Muscle of leg (tissue), 3 donors: ENCODE measurements at regions not wholly inside any gene's neighbourhood (a gene's known extent, or its start where the extent isn't known, plus 50 kb on each side); places are given as distances from the start of the nearest gene placed in this dataset.

Experiments used
- DNase-seq: peaks from one replicate; pipeline ENCODE4 v3.0.0; 2013
- H3K27ac ChIP-seq: one replicate; pipeline ENCODE4 v1.5.1; 2013; ENCODE audit warnings: mild to moderate bottlenecking, low read length, control low read depth
- H3K27me3 ChIP-seq: one replicate; pipeline ENCODE4 v1.6.1; 2013; ENCODE audit warnings: low read length; ENCODE audit not compliant: control insufficient read depth, insufficient read depth
- H3K36me3 ChIP-seq: one replicate; pipeline ENCODE4 v1.6.1; 2013; ENCODE audit warnings: low read length; ENCODE audit not compliant: control insufficient read depth, insufficient read depth
- H3K4me1 ChIP-seq: one replicate; pipeline ENCODE4 v1.6.1; 2013; ENCODE audit warnings: low read length; ENCODE audit not compliant: control insufficient read depth, insufficient read depth
- H3K4me3 ChIP-seq: one replicate; pipeline ENCODE4 v1.5.1; 2013; ENCODE audit warnings: low read length, control low read depth
- H3K9me3 ChIP-seq: replicated peaks from 2 replicates; pipeline ENCODE4 v1.6.1; 2013; ENCODE audit warnings: low read depth, low read length; ENCODE audit not compliant: control insufficient read depth
- WGBS: methylation state at CpG from one replicate; pipeline ENCODE4 v1.1.5; 2013; ENCODE audit warnings: missing lambda C conversion rate; ENCODE audit not compliant: insufficient coverage; 5-methylcytosine and 5-hydroxymethylcytosine counted together

DNA sequence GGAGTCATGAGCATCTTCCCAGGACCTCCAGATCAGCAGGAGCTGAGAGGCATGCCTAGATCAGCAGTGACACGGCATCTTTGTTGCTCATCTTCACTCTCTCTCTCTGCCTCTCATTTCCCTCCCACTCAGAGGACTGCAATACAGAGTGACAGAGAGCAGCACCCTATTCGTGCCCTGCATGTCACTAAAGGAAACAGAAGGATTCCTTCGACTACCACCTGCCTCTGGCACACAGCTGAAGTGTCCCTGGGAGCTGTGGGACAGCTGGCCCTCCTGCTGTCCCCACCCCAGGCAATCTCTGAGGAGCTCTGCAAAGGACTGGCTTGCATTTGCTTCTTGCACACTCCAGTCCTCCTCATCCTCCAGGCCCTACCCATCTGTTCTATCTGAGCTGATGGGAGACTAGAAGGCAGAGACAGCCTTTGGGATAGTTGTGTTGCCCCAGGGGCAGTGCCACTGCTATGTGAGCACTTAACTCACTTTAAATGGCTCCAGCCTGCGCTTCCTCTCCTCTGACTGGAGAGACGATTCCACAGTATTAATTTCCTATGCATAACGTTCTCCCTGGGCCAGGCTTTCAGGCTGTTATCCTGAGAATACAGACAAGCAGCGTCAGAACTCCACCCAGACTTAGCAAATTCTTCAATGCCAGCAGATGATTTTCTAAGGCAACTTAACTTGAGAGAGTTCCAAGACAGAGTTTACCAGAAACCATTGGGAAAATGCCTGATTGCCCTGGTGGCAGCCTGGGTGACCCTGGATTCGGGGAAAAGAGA is 167.6 kb upstream of the MAP1B start:
- H3K4me1 ChIP-seq, result peaks cover 11% of the 10 kb centered on the region
- no peak overlapping the region for H3K4me3 ChIP-seq
- H3K9me3 ChIP-seq, result peaks cover 3% of the 10 kb centered on the region
- H3K27me3 ChIP-seq, result peaks cover 3% of the 10 kb centered on the region
- H3K27ac ChIP-seq, result no peak overlapping the region
- WGBS, result 51% methylated on average over 5 of the region's 8 CpGs
- no peaks in the 10 kb centered on the region for H3K36me3 ChIP-seq
- no peak for DNase-seq

DNA sequence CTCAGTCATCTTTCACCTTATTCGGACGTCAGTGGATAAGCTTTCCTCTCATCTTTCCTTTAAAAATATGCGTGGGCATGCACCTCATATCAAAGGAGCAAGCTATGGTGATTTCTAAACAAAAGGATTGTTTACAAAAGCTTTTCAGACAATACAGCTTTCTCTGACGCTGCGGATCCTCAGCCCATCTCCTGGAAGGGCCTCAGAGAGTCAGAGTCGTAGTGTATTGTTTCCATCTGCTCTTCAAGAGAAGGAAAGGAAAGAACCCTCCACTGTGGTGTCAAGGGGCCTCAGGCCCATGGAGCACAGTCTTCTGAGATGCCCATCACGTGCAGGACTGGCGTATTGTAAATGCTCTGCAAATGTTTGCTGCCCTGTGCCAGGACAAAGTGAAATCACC is 163.4 kb upstream of the MAP1B start:
- Histone ChIP-seq H3K27me3 (peaks cover 3% of the 10 kb centered on the region), H3K9me3 (no peaks in the 10 kb centered on the region), H3K27ac (no peak overlapping the region), H3K4me3 (no peak overlapping the region), H3K4me1 (peaks cover 9% of the 10 kb centered on the region), H3K36me3 (no peaks in the 10 kb centered on the region)
- WGBS, result 0% methylated on average over 1 of the region's 8 CpGs
- no peak for DNase-seq

DNA sequence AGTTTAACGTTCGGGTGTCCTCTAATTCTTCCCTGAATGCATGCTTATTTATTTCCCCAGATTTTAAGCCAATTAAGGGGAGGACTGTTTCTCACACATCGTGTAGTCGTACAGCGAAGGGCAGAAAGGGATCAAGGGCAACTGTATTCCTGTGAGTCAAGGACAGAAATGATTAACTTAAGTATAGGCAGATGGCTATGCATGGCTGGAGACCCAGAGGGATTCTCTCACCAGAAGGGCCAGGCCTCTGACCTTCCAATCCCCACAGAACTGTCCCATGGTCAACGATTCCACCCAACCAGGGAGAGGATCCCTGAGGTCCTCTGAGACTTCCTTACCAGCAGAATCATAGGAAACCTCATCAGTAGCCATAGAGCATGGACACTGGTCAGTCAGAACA is 161.8 kb upstream of the MAP1B start:
- no peak for DNase-seq
- Histone ChIP-seq H3K27me3 (peaks cover 3% of the 10 kb centered on the region), H3K9me3 (no peaks in the 10 kb centered on the region), H3K4me1 (no peaks in the 10 kb centered on the region), H3K4me3 (no peak overlapping the region), H3K36me3 (no peaks in the 10 kb centered on the region), H3K27ac (no peak overlapping the region)
- WGBS, result 92% methylated on average over 2 of the region's 6 CpGs

DNA sequence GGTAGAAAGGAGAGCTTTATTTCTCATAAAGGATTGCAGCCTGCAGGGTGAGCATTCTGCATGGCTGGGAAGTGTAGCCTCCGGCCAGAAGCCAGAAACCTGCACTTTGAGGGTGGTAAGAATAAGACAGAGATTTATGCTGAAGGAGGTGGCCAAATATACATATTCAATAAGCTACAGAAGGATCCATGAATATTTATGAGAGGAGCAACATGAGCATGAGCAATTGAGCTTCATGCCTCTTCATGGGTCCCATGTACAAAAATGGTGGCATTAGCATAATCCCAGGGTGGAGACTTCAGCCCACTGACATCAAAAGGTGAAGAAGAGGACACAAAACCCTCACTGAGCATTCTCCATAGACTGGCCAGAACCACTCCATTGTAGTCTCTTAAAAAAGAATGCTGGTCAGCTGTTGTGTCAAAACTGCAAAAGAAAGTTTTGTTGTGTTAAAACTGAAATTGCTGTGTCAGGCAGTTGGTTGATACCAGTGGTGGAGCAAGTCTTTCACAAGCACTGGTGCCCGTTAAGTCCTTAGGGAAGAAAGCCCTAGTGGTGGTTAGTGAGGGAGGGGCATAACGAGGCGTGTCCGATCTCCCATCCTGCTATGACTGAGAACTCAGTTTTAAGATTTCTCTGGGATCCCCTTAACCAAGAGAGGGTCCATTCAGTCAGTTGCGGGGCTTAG is 160.8 kb upstream of the MAP1B start:
- DNase-seq, result no peak
- Histone ChIP-seq H3K4me1 (no peaks in the 10 kb centered on the region), H3K9me3 (no peaks in the 10 kb centered on the region), H3K4me3 (no peak overlapping the region), H3K27me3 (peaks cover 3% of the 10 kb centered on the region), H3K27ac (no peak overlapping the region), H3K36me3 (no peaks in the 10 kb centered on the region)
- 50% methylated on average over 1 of the region's 6 CpGs for WGBS

DNA sequence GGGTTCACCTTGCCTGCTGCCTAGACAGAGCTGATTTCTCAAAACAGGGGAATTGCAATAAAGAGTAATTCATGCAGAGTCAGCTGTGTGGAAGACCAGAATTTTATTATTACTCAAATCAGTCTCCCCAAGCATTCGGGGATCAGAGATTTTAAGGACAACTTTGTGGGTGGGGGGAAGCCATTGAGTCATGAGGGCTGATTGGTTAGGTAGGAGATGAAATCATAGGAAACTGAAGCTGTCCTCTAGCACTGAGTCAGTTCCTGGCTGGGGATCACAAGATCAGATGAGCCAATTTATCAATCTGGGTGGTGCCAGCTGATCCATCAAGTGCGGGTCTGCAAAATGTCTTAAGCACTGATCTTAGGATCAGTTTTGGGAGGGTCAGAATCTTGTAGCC is 159.1 kb upstream of the MAP1B start:
- Histone ChIP-seq H3K27me3 (peaks cover 2% of the 10 kb centered on the region), H3K4me1 (no peaks in the 10 kb centered on the region), H3K9me3 (no peaks in the 10 kb centered on the region), H3K27ac (no peak overlapping the region), H3K4me3 (no peak overlapping the region), H3K36me3 (no peaks in the 10 kb centered on the region)
- no peak for DNase-seq
- WGBS, result no CpG with 5 or more reads among the region's 2 CpGs

DNA sequence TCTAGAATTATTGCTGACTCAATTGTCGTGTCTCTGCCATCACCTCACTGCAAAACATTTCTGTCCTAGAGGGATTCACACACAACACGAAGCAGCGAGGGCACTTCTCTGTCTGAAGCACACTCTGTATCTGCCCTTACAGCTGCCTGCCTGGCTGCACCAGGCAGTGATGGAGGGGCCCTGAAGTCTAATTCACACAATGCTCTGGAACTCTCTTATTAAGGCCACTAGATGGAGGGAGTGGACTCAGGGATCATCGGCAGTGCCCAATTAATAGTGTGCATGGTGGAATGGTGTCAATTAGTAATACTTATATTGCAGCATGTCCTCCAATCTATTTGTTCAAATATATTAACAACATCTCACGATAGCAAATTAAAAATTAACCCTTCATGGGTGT is 157.5 kb upstream of the MAP1B start:
- H3K9me3 ChIP-seq, result no peaks in the 10 kb centered on the region
- no peaks in the 10 kb centered on the region for H3K36me3 ChIP-seq
- H3K4me3 ChIP-seq, result no peak overlapping the region
- no peak for DNase-seq
- WGBS, result 89% methylated on average over 1 of the region's 5 CpGs
- no peaks in the 10 kb centered on the region for H3K27me3 ChIP-seq
- H3K4me1 ChIP-seq, result no peaks in the 10 kb centered on the region
- H3K27ac ChIP-seq, result no peak overlapping the region

DNA sequence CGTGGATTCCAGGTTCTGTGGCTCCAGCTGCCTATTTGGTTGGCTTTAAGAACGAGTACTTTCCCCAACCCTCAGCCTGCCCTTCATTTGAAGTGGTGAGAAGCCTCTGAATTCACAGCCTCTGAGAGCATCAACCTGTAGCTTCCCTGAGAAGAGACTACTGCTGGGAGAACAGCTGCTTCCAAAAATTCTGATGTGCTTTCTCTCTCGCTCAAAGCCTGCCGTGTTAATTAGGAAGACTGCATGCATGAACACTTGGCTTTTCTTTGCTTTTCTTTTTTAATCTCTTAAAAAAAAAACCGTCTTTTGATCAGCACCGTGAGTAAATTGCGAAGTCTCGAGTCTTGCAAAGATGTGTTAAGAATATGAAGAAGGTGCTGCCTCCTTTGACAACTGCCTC is 153.4 kb upstream of the MAP1B start:
- no peak overlapping the region for H3K4me3 ChIP-seq
- no peak overlapping the region for H3K27ac ChIP-seq
- no peaks in the 10 kb centered on the region for H3K9me3 ChIP-seq
- WGBS, result 80% methylated on average over 8 of the region's 8 CpGs
- DNase-seq, result no peak
- peaks cover 8% of the 10 kb centered on the region for H3K4me1 ChIP-seq
- no peaks in the 10 kb centered on the region for H3K36me3 ChIP-seq
- H3K27me3 ChIP-seq, result peaks cover 3% of the 10 kb centered on the region

DNA sequence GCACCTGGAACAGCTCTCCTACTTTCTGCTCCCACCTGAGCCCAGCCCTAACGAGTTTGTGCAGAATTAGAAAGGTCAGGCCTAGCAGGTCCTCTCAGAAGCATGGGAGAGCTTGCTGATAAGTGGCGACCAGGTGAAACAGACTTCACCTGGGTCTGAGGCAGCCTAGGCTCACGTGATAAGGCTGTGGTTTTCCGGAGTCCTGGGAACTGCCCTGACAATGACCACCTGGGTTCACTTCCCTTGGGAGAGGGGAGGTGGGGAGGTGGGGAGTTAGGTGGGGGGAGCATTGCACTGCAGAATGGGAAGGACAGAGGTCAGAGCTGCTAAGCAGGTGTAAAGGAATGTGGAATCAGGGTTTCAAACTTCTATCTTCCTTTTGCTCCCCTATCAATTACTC is 152.9 kb upstream of the MAP1B start:
- H3K9me3 ChIP-seq, result no peaks in the 10 kb centered on the region
- H3K4me3 ChIP-seq, result no peak overlapping the region
- H3K27me3 ChIP-seq, result peaks cover 3% of the 10 kb centered on the region
- DNase-seq, result no peak
- H3K36me3 ChIP-seq, result no peaks in the 10 kb centered on the region
- peaks cover 8% of the 10 kb centered on the region for H3K4me1 ChIP-seq
- no peak overlapping the region for H3K27ac ChIP-seq
- WGBS, result 79% methylated on average over 3 of the region's 4 CpGs

DNA sequence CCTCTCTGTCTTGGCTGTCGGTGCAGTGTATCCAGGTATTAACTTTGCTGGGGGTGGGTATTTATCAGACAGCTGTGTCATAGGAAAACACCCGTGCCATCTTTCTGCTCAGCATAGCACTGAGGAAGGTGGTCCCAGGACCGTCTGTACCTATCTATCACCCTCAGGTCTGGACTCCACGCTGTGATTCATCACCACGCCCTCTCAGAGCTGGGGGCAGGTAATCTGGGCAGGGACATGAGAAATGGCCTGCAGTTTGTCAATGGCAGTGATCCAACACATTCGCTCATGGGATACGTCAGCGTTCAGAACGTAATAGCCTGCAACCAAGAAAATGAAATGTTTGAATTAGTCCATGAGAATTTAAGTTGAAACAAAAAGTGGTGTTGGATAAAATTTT is 151.6 kb upstream of the MAP1B start:
- no peak overlapping the region for H3K27ac ChIP-seq
- peaks cover 3% of the 10 kb centered on the region for H3K27me3 ChIP-seq
- 54% methylated on average over 5 of the region's 9 CpGs for WGBS
- H3K9me3 ChIP-seq, result no peaks in the 10 kb centered on the region
- H3K4me3 ChIP-seq, result no peak overlapping the region
- no peak for DNase-seq
- H3K36me3 ChIP-seq, result no peaks in the 10 kb centered on the region
- H3K4me1 ChIP-seq, result peaks cover 8% of the 10 kb centered on the region

DNA sequence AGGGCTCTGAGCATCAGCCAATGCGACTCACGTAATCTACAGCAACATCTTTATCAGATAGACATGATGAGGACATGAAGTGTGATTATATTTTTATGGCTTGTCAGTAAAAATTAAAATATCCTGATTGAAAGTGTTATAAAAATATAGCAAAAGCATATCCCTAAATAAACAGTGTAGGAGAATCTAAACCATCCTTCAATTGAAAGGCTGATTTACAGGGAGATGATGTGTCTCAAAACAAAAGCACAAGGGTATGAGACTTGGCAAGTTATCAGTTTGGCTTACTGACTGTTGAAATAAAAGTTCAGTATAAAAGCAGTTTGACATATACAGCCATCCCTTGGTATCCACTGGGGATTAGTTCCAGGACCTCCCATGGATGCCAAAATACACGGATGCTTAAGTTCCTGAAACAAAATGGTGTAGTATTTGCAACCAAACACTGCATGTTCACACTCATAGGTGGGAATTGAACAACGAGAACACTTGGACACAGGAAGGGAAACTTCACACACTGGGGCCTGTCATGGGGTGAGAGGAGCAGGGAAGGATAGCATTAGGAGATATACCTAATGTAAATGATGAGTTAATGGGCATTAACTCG is 149.9 kb upstream of the MAP1B start:
- no peak for DNase-seq
- H3K4me1 ChIP-seq, result peaks cover 8% of the 10 kb centered on the region
- no peak overlapping the region for H3K27ac ChIP-seq
- no peak overlapping the region for H3K4me3 ChIP-seq
- WGBS, result no CpG with 5 or more reads among the region's 5 CpGs
- H3K27me3 ChIP-seq, result peaks cover 3% of the 10 kb centered on the region
- H3K36me3 ChIP-seq, result no peaks in the 10 kb centered on the region
- H3K9me3 ChIP-seq, result no peaks in the 10 kb centered on the region
